ENCODE measurements at regions not wholly inside any gene's neighbourhood (a gene's known extent, or its start where the extent isn't known, plus 50 kb on each side); places are given as distances from the start of the nearest gene placed in this dataset.

- no peaks in the 10 kb centered on the region for H3K4me1 ChIP-seq (ENCODE audit: control insufficient read depth, insufficient read depth, low read length)
- in situ Hi-C loops (cut with HindIII; ENCODE audit: low pct_unique_long_range_greater_than_20kb, low sequenced_read_pairs): no loop called here
- ATAC-seq: no peak
Measured at GRCh38 chr13:33636955-33637670, 180.8 kb upstream of the RFC3 start.

GRCh38 chr13:33637978-33638743 lies 179.8 kb upstream of the RFC3 start:
- H3K27me3 ChIP-seq (ENCODE audit: control insufficient read depth, insufficient read depth, low read length): no peaks in the 10 kb centered on the region
- in situ Hi-C loops (cut with HindIII; ENCODE audit: low pct_unique_long_range_greater_than_20kb, low sequenced_read_pairs): no loop called here
- no peaks in the 10 kb centered on the region for H3K9me3 ChIP-seq (ENCODE audit: control insufficient read depth, insufficient read depth, low read depth, low read length)
- ChIA-PET CTCF (no interaction called here), POLR2A (no interaction called here)
- ATAC-seq: no peak
- H3K4me1 ChIP-seq (ENCODE audit: control insufficient read depth, insufficient read depth, low read length): no peaks in the 10 kb centered on the region
- no peaks in the 10 kb centered on the region for H3K36me3 ChIP-seq (ENCODE audit: control insufficient read depth, insufficient read depth, low read length)
- no peak overlapping the region for H3K4me3 ChIP-seq (ENCODE audit: low read depth in 2 of 2, low read length in 2 of 2)
- no peak overlapping the region for H3K27ac ChIP-seq (ENCODE audit: low read length)
- no peak for DNase-seq (ENCODE audit: low read depth, low spot score)
- BruUV-seq (replicated peaks): no TSS peak
- intact Hi-C loops (cut with micrococcal nuclease; ENCODE audit: unreplicated experiment): no loop called here
- TF ChIP-seq SIN3A (IDR thresholded peaks at IDR 0.05; ENCODE audit: borderline replicate concordance, insufficient read depth, low read depth, low read length) (no peak), CTCF (IDR thresholded peaks at IDR 0.05) (no peak), POLR2AphosphoS5 (IDR thresholded peaks at IDR 0.05; ENCODE audit: low read depth, low read length) (no peak), REST (IDR thresholded peaks at IDR 0.05; ENCODE audit: insufficient read depth in 1 of 2, low read depth in 2 of 2, low read length in 1 of 2) (no peak)

More at GRCh38 chr13:33636955-33637670, 180.8 kb upstream of the RFC3 start:
- H3K9me3 ChIP-seq (ENCODE audit: control insufficient read depth, insufficient read depth, low read depth, low read length): no peaks in the 10 kb centered on the region
- H3K27ac ChIP-seq (ENCODE audit: low read length): no peak overlapping the region
- no peak for TF ChIP-seq SIN3A (IDR thresholded peaks at IDR 0.05; ENCODE audit: borderline replicate concordance, insufficient read depth, low read depth, low read length)
- no peak for TF ChIP-seq CTCF (IDR thresholded peaks at IDR 0.05)
- no peak for TF ChIP-seq POLR2AphosphoS5 (IDR thresholded peaks at IDR 0.05; ENCODE audit: low read depth, low read length)
- TF ChIP-seq TCF7L2 (IDR thresholded peaks at IDR 0.05; ENCODE audit: low read depth, low read length): no peak
- TF ChIP-seq REST (IDR thresholded peaks at IDR 0.05; ENCODE audit: insufficient read depth in 1 of 2, low read depth in 2 of 2, low read length in 1 of 2): no peak
- intact Hi-C loops (cut with micrococcal nuclease; ENCODE audit: unreplicated experiment): no loop called here
- H3K36me3 ChIP-seq (ENCODE audit: control insufficient read depth, insufficient read depth, low read length): no peaks in the 10 kb centered on the region
- H3K27me3 ChIP-seq (ENCODE audit: control insufficient read depth, insufficient read depth, low read length): no peaks in the 10 kb centered on the region
- no peak overlapping the region for H3K4me3 ChIP-seq (ENCODE audit: low read depth in 2 of 2, low read length in 2 of 2)
- BruUV-seq (replicated peaks): no TSS peak
- POLR2A ChIA-PET: no interaction called here
- CTCF ChIA-PET: no interaction called here
- DNase-seq (ENCODE audit: low read depth, low spot score): no peak

Measured in Panc1 (cell line).